ENCODE measurements at regions not wholly inside any gene's neighbourhood (a gene's known extent, or its start where the extent isn't known, plus 50 kb on each side); places are given as distances from the start of the nearest gene placed in this dataset.

DNA sequence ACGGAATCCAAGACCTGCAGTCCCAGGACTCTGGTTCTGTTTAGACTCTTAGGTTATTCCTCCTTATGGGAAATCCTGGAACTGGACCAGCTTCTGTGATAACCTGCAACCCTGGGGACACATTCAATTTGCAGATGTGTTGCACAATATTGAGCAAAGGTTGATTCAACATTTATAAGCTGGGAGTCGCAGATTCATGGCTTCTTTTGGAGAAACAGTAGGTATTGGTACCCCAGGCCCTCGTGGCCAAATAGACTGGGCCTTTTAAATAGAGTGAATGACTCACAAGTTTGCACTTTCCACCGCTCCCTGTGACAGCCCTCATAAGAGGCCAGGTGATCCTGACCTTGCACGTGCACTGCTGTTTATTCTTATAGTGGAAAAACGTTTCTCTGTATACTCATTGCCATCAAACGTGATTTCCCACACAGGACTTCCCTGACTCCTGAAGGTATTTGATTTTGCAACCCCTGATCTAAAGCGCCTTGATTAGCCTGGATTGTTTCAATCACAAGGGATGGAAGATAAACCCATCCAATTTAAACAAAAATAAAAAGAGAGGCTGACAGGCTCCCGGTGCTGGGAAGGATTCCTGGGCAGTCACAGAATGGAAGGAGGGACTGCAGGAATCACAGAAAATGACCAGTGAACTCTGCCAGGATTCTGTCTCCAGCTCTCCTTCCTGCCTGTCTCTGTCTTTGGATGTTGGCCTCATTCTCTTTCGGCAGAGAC, 98.0 kb downstream of the VCPKMT start:
- Histone ChIP-seq H3K9me3 (replicated peaks; ENCODE audit: control insufficient read depth, low read depth, low read length) (peaks cover 9% of the 10 kb centered on the region), H3K4me1 (ENCODE audit: control insufficient read depth, insufficient read depth, low read length) (peaks cover 21% of the 10 kb centered on the region), H3K4me3 (ENCODE audit: low read length) (no peak overlapping the region), H3K27ac (ENCODE audit: low read length) (peak overlapping the region; percentile 84), H3K36me3 (ENCODE audit: control insufficient read depth, insufficient read depth, low read length) (no peaks in the 10 kb centered on the region), H3K27me3 (ENCODE audit: control insufficient read depth, insufficient read depth, low read length) (no peaks in the 10 kb centered on the region)
- 43% methylated on average over 3 of the region's 10 CpGs for whole genome bisulfite sequencing (ENCODE audit: insufficient coverage)
- DNase-seq: peak; percentile 92

DNA sequence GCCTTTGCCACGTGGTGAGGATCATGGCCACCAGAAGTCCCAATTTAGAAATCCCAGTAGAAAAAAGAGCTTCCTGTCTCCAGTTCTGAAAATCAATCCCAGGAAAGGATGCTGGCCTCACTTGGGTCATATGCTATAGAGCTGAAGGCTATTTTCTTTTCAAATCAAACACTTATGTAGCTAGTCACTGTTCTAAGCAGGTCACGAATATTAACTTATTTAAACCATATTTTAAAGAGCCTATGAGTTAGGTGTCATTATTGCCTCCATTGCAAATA, 97.5 kb downstream of the VCPKMT start:
- peak overlapping the region; percentile 84 for H3K27ac ChIP-seq (ENCODE audit: low read length)
- no peak overlapping the region for H3K4me3 ChIP-seq (ENCODE audit: low read length)
- peaks cover 9% of the 10 kb centered on the region for H3K9me3 ChIP-seq (replicated peaks; ENCODE audit: control insufficient read depth, low read depth, low read length)
- DNase-seq: no peak
- no peaks in the 10 kb centered on the region for H3K27me3 ChIP-seq (ENCODE audit: control insufficient read depth, insufficient read depth, low read length)
- WGBS (ENCODE audit: insufficient coverage): 14% methylated on average over 1 of the region's 2 CpGs
- peaks cover 25% of the 10 kb centered on the region for H3K4me1 ChIP-seq (ENCODE audit: control insufficient read depth, insufficient read depth, low read length)
- no peaks in the 10 kb centered on the region for H3K36me3 ChIP-seq (ENCODE audit: control insufficient read depth, insufficient read depth, low read length)

DNA sequence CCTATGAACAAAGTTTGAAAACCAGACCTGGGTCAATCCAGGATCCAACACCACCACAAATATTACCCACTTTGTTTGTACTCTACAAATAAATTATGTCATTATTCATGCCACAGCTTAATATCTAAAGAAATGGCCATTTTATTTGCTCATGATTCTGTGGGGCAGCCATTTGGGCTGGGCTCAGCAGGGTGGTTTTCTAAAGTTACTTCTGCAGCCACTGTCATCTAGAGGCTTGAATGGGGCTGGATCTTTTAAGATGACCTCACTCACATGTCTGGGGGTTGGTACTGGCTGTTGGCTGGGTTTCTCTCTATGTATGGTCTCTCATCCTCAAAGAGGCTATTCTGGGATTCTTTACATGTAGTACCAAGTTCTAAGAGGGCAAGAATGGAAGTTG, 96.2 kb downstream of the VCPKMT start:
- no peaks in the 10 kb centered on the region for H3K36me3 ChIP-seq (ENCODE audit: control insufficient read depth, insufficient read depth, low read length)
- no peak overlapping the region for H3K27ac ChIP-seq (ENCODE audit: low read length)
- no peak for DNase-seq
- peaks cover 9% of the 10 kb centered on the region for H3K9me3 ChIP-seq (replicated peaks; ENCODE audit: control insufficient read depth, low read depth, low read length)
- peaks cover 27% of the 10 kb centered on the region for H3K4me1 ChIP-seq (ENCODE audit: control insufficient read depth, insufficient read depth, low read length)
- no peak overlapping the region for H3K4me3 ChIP-seq (ENCODE audit: low read length)
- no peaks in the 10 kb centered on the region for H3K27me3 ChIP-seq (ENCODE audit: control insufficient read depth, insufficient read depth, low read length)

DNA sequence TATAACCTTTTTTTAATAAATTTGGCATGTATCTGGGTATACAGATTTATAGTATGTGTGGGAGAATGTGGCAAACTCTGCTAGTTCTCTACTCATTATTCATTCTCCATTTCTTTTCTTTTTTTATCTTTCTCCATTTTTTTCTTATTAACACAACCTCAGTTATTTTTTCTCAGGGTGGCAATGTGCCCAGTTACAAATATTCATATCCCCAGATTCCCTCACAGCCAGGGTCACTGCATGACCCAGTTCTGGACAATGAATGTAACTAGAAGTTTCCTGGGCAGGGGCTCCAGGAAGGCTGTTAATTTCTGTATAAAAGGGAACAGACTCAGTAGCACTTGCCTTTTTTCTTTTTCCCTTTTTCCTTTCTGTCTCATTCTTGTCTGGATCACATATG, 95.6 kb downstream of the VCPKMT start:
- H3K4me1 ChIP-seq (ENCODE audit: control insufficient read depth, insufficient read depth, low read length): peaks cover 27% of the 10 kb centered on the region
- H3K27me3 ChIP-seq (ENCODE audit: control insufficient read depth, insufficient read depth, low read length): no peaks in the 10 kb centered on the region
- H3K4me3 ChIP-seq (ENCODE audit: low read length): no peak overlapping the region
- H3K27ac ChIP-seq (ENCODE audit: low read length): no peak overlapping the region
- H3K9me3 ChIP-seq (replicated peaks; ENCODE audit: control insufficient read depth, low read depth, low read length): peaks cover 15% of the 10 kb centered on the region
- no peak for DNase-seq
- no peaks in the 10 kb centered on the region for H3K36me3 ChIP-seq (ENCODE audit: control insufficient read depth, insufficient read depth, low read length)

GRCh38 chr14:50021261-50022031, 94.9 kb downstream of the VCPKMT start:
- Histone ChIP-seq H3K27me3 (ENCODE audit: control insufficient read depth, insufficient read depth, low read length) (no peaks in the 10 kb centered on the region), H3K4me3 (ENCODE audit: low read length) (no peak overlapping the region), H3K9me3 (replicated peaks; ENCODE audit: control insufficient read depth, low read depth, low read length) (peaks cover 19% of the 10 kb centered on the region), H3K4me1 (ENCODE audit: control insufficient read depth, insufficient read depth, low read length) (peaks cover 27% of the 10 kb centered on the region), H3K36me3 (ENCODE audit: control insufficient read depth, insufficient read depth, low read length) (no peaks in the 10 kb centered on the region), H3K27ac (ENCODE audit: low read length) (no peak overlapping the region)
- peak; percentile 40 for DNase-seq
- WGBS (ENCODE audit: insufficient coverage): 65% methylated on average over 2 of the region's 5 CpGs

DNA sequence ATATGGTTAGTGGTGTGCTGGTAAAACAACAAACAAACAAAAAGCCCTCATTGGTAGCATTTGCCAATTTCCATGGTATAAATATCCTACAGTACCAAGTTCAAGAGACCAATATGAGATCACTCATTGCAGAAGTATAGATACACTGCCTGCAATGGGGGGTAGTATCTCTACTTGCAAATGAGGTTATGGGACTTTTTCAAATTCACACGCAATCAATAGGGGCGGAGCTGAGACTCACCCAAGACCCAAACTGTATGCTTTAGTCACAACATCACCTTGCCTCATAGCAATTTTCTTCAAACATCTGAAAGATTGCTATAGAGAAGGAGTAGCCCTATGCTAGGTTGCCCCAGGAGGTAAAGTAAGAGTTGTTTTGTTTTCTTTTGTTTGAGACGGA, 93.7 kb downstream of the VCPKMT start:
- WGBS (ENCODE audit: insufficient coverage): no CpG with 5 or more reads among the region's 3 CpGs
- Histone ChIP-seq H3K27me3 (ENCODE audit: control insufficient read depth, insufficient read depth, low read length) (no peaks in the 10 kb centered on the region), H3K9me3 (replicated peaks; ENCODE audit: control insufficient read depth, low read depth, low read length) (peaks cover 19% of the 10 kb centered on the region), H3K36me3 (ENCODE audit: control insufficient read depth, insufficient read depth, low read length) (no peaks in the 10 kb centered on the region), H3K27ac (ENCODE audit: low read length) (no peak overlapping the region), H3K4me3 (ENCODE audit: low read length) (no peak overlapping the region), H3K4me1 (ENCODE audit: control insufficient read depth, insufficient read depth, low read length) (peaks cover 27% of the 10 kb centered on the region)
- DNase-seq: no peak

DNA sequence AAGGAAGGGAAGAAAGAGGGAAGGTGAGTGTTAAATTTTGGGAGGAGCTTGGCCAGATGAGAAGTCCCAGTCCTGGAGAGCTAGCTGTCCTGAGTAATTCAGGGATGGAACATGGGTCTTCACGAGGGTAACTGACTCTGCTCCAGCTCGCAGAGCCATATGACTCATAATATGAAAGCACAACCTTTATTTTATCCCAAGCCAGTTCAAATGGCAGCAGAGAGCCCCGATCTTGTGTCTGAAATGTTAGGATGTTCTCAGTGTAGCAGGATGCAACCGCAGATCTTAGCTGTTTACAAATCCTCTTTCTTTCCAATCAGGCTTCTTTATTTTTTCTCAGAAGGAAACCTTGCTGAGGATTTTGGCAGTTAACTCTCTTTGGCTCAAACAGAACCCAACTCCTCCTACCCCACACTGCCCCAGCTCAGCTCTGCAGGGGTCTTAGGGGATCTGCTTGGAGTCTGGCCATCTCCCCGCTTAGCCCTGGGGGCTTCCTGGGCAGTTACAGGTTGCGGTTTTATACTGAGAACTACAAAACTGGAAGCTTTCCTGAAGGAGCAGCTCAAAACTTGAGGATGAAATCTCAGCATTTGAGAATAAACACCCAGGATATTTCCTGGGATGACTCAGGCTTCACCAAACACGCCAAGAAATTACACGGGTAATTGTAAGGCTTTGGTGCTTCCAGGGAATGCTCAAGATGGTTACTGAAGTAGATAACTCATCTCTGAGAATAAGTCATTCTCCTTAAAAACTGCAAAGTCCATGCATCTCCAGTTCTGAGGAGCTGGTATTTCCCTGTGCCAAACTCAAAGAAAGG, 92.5 kb downstream of the VCPKMT start:
- DNase-seq: peak; percentile 79

DNA sequence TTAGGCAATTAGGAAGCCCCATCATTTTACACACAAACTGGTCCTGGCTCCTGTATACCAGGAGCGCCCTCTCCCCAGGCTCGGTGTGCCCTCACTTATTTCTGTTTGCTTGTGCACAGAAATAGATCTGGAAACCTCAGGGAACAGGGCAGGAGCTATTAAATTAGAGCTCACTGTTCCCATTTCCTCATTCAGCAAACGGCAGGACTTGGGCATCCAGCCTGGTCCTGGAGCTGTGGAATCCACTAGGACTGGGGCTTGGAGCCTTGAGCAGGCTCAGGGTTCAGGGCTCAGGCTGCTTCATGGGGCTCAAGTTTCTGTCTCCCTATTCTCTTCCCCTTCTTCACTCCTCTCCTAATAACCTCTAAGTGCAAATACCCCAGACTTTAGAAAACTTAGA, 91.3 kb downstream of the VCPKMT start:
- Histone ChIP-seq H3K27ac (ENCODE audit: low read length) (no peak overlapping the region), H3K36me3 (ENCODE audit: control insufficient read depth, insufficient read depth, low read length) (no peaks in the 10 kb centered on the region)
- WGBS (ENCODE audit: insufficient coverage): 67% methylated on average over 3 of the region's 3 CpGs

More for the DNA sequence above, 92.5 kb downstream of the VCPKMT start:
- H3K9me3 ChIP-seq (replicated peaks; ENCODE audit: control insufficient read depth, low read depth, low read length): peaks cover 19% of the 10 kb centered on the region
- peak overlapping the region; percentile 88 for H3K27ac ChIP-seq (ENCODE audit: low read length)
- H3K4me1 ChIP-seq (ENCODE audit: control insufficient read depth, insufficient read depth, low read length): peaks cover 24% of the 10 kb centered on the region
- H3K4me3 ChIP-seq (ENCODE audit: low read length): no peak overlapping the region
- 20% methylated on average over 3 of the region's 8 CpGs for WGBS (ENCODE audit: insufficient coverage)
- H3K27me3 ChIP-seq (ENCODE audit: control insufficient read depth, insufficient read depth, low read length): no peaks in the 10 kb centered on the region
- H3K36me3 ChIP-seq (ENCODE audit: control insufficient read depth, insufficient read depth, low read length): no peaks in the 10 kb centered on the region

DNA sequence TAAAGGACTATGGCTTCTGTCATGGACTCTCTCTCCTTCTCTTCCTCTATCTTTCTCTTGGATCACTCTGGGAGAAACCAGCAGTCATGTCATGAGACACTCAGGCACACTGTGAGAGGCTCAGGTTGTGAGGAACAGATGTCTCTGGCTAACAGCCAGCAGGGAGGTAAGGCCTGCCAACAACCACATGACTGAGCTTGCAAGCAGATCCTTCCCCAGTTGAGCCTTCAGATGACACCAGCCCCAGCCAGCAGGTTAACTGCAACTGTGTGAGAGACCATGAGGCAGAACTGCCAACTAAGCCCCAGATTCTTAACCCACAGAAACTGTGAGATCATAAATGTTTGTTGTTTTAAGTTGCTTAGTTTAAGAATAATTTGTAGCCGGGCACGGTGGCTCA, 90.6 kb downstream of the VCPKMT start:
- peaks cover 20% of the 10 kb centered on the region for H3K4me1 ChIP-seq (ENCODE audit: control insufficient read depth, insufficient read depth, low read length)
- H3K9me3 ChIP-seq (replicated peaks; ENCODE audit: control insufficient read depth, low read depth, low read length): peaks cover 10% of the 10 kb centered on the region
- no peak overlapping the region for H3K4me3 ChIP-seq (ENCODE audit: low read length)
- no peak overlapping the region for H3K27ac ChIP-seq (ENCODE audit: low read length)
- H3K27me3 ChIP-seq (ENCODE audit: control insufficient read depth, insufficient read depth, low read length): no peaks in the 10 kb centered on the region
- DNase-seq: peak; percentile 34
- no CpG with 5 or more reads among the region's 2 CpGs for WGBS (ENCODE audit: insufficient coverage)
- H3K36me3 ChIP-seq (ENCODE audit: control insufficient read depth, insufficient read depth, low read length): no peaks in the 10 kb centered on the region

More for the DNA sequence above, 91.3 kb downstream of the VCPKMT start:
- Histone ChIP-seq H3K9me3 (replicated peaks; ENCODE audit: control insufficient read depth, low read depth, low read length) (peaks cover 14% of the 10 kb centered on the region), H3K4me3 (ENCODE audit: low read length) (no peak overlapping the region), H3K4me1 (ENCODE audit: control insufficient read depth, insufficient read depth, low read length) (peaks cover 20% of the 10 kb centered on the region), H3K27me3 (ENCODE audit: control insufficient read depth, insufficient read depth, low read length) (no peaks in the 10 kb centered on the region)
- DNase-seq: no peak

GRCh38 chr14:50026396-50026795, 90.0 kb downstream of the VCPKMT start:
- 100% methylated on average over 2 of the region's 3 CpGs for WGBS (ENCODE audit: insufficient coverage)

More at GRCh38 chr14:50026396-50026795, 90.0 kb downstream of the VCPKMT start:
- Histone ChIP-seq H3K36me3 (ENCODE audit: control insufficient read depth, insufficient read depth, low read length) (no peaks in the 10 kb centered on the region), H3K4me1 (ENCODE audit: control insufficient read depth, insufficient read depth, low read length) (peaks cover 20% of the 10 kb centered on the region), H3K27me3 (ENCODE audit: control insufficient read depth, insufficient read depth, low read length) (no peaks in the 10 kb centered on the region), H3K27ac (ENCODE audit: low read length) (no peak overlapping the region), H3K9me3 (replicated peaks; ENCODE audit: control insufficient read depth, low read depth, low read length) (peaks cover 10% of the 10 kb centered on the region), H3K4me3 (ENCODE audit: low read length) (no peak overlapping the region)
- DNase-seq: no peak
